ENCODE measurements at regions not wholly inside any gene's neighbourhood (a gene's known extent, or its start where the extent isn't known, plus 50 kb on each side); places are given as distances from the start of the nearest gene placed in this dataset.

DNA sequence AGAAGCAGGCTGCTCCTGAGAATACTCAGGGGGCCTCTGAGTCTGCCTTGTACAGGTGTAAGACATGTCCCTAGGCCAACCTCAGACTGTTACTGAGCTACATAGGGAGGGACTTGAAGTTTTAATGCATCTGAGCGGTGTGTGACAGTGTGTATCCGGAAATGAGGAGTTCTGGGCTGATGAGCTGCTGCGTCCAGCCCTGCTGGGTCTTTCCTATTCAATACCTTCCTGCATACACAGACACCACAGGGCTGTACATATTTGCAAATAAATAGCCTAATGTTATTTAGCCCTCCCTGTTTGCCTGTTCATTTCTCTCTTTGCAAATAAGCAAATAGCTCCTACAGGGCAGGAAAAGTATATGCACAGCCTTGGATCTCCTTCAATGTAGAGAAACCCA, 134.7 kb upstream of the KIRREL3 start:
- H3K4me3 ChIP-seq (ENCODE audit: low read length) = no peak overlapping the region
- H3K4me1 ChIP-seq (ENCODE audit: low read length) = no peaks in the 10 kb centered on the region
- no peak overlapping the region for H3K9ac ChIP-seq (ENCODE audit: low read length)

DNA sequence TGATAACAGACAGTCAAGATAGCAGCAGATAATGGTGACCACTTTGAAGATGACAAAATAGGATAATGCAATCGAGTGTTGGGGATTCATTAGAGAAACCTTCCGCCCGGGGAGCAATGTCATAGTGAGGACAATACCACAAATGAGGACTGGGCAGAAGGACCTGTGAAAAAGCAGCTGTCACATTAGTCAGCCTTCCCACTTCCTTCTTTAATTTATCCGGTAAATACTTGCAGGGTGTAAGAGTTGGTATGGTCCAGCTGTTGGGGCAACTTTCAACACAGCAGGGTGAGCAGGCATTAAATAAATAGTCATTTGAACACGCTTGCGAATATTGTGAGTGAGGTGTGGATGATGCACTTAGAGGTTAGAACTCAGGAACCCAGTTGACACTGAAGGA, 132.5 kb upstream of the KIRREL3 start:
- Histone ChIP-seq H3K27me3 (ENCODE audit: low read length) (no peaks in the 10 kb centered on the region), H3K9ac (ENCODE audit: low read length) (no peak overlapping the region), H3K4me1 (ENCODE audit: low read length) (no peaks in the 10 kb centered on the region), H3K4me3 (ENCODE audit: low read length) (no peak overlapping the region), H3K27ac (ENCODE audit: low read length) (no peak overlapping the region), H3K36me3 (ENCODE audit: insufficient read depth, low read length) (no peaks in the 10 kb centered on the region), H3K9me3 (ENCODE audit: low read length) (no peaks in the 10 kb centered on the region), H3K79me2 (ENCODE audit: low read length) (no peaks in the 10 kb centered on the region), H4K20me1 (ENCODE audit: insufficient read depth, low read depth, low read length) (no peaks in the 10 kb centered on the region), H2AFZ (ENCODE audit: low read length) (no peak overlapping the region), H3K4me2 (ENCODE audit: low read depth, low read length, poor library complexity, severe bottlenecking) (no peak overlapping the region), H3K9me2 (replicated peaks; ENCODE audit: insufficient read depth, low read length) (no peaks in the 10 kb centered on the region)
- no peak for DNase-seq

More for the DNA sequence above, 134.7 kb upstream of the KIRREL3 start:
- DNase-seq = no peak
- H3K9me2 ChIP-seq (replicated peaks; ENCODE audit: insufficient read depth, low read length) = no peaks in the 10 kb centered on the region
- no peaks in the 10 kb centered on the region for H4K20me1 ChIP-seq (ENCODE audit: insufficient read depth, low read depth, low read length)
- H3K4me2 ChIP-seq (ENCODE audit: low read depth, low read length, poor library complexity, severe bottlenecking) = no peak overlapping the region
- no peaks in the 10 kb centered on the region for H3K79me2 ChIP-seq (ENCODE audit: low read length)
- H3K36me3 ChIP-seq (ENCODE audit: insufficient read depth, low read length) = no peaks in the 10 kb centered on the region
- no peaks in the 10 kb centered on the region for H3K9me3 ChIP-seq (ENCODE audit: low read length)
- H3K27ac ChIP-seq (ENCODE audit: low read length) = no peak overlapping the region
- H3K27me3 ChIP-seq (ENCODE audit: low read length) = no peaks in the 10 kb centered on the region
- H2AFZ ChIP-seq (ENCODE audit: low read length) = no peak overlapping the region

DNA sequence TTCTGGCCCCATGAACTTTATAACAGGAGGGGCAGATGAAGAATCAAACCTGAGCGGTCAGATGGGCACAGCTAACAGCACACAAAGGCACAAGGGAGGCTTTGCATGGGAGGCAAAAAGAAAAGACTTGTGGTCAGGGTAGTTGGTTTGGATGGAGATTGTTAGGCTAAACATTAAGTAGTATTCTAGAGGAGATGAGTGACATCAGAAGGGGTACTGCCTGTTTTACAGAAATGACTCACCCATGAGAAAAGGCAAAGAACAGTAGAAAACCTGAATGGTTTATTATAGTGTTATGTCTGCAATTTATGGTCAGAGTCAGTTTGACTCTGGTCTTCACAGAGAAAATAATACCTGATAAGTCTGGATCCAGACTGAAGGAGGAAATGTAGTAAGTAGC, 129.8 kb upstream of the KIRREL3 start:
- H3K9me3 ChIP-seq (ENCODE audit: low read length) = no peaks in the 10 kb centered on the region
- no peak for DNase-seq
- H2AFZ ChIP-seq (ENCODE audit: low read length) = no peak overlapping the region
- H3K9me2 ChIP-seq (replicated peaks; ENCODE audit: insufficient read depth, low read length) = no peaks in the 10 kb centered on the region
- no peak overlapping the region for H3K4me3 ChIP-seq (ENCODE audit: low read length)
- no peak overlapping the region for H3K4me2 ChIP-seq (ENCODE audit: low read depth, low read length, poor library complexity, severe bottlenecking)
- H3K27ac ChIP-seq (ENCODE audit: low read length) = no peak overlapping the region
- no peaks in the 10 kb centered on the region for H3K36me3 ChIP-seq (ENCODE audit: insufficient read depth, low read length)
- H3K9ac ChIP-seq (ENCODE audit: low read length) = no peak overlapping the region
- no peaks in the 10 kb centered on the region for H3K79me2 ChIP-seq (ENCODE audit: low read length)
- no peaks in the 10 kb centered on the region for H4K20me1 ChIP-seq (ENCODE audit: insufficient read depth, low read depth, low read length)
- H3K4me1 ChIP-seq (ENCODE audit: low read length) = no peaks in the 10 kb centered on the region
- H3K27me3 ChIP-seq (ENCODE audit: low read length) = no peaks in the 10 kb centered on the region

DNA sequence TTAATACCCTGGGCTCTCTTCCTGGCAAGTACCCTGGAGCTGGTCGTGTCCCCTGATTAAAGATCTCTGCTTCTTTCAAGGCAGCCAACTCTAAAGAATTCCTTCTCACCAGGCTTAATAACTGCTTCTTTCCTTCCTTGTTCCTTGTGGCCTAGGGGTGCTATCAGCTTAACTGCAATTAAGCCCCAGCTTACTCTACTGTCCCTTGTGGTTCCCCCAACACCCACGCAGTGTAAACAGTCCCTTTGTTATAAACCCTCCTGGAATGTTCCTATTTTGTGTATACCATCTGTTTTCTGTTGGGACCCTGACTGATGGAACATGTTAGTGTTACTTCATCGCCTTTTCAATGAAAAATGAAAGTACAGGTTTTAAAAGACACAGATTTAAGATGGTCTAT, 126.4 kb upstream of the KIRREL3 start:
- Histone ChIP-seq H3K4me1 (ENCODE audit: low read length) (no peaks in the 10 kb centered on the region), H3K36me3 (ENCODE audit: insufficient read depth, low read length) (no peaks in the 10 kb centered on the region), H3K4me3 (ENCODE audit: low read length) (no peak overlapping the region), H3K4me2 (ENCODE audit: low read depth, low read length, poor library complexity, severe bottlenecking) (no peak overlapping the region), H3K9me3 (ENCODE audit: low read length) (no peaks in the 10 kb centered on the region), H3K27ac (ENCODE audit: low read length) (no peak overlapping the region), H3K9ac (ENCODE audit: low read length) (no peak overlapping the region), H3K27me3 (ENCODE audit: low read length) (no peaks in the 10 kb centered on the region), H4K20me1 (ENCODE audit: insufficient read depth, low read depth, low read length) (no peaks in the 10 kb centered on the region), H3K79me2 (ENCODE audit: low read length) (no peaks in the 10 kb centered on the region), H2AFZ (ENCODE audit: low read length) (no peak overlapping the region), H3K9me2 (replicated peaks; ENCODE audit: insufficient read depth, low read length) (no peaks in the 10 kb centered on the region)
- no peak for DNase-seq

- no peak overlapping the region for H3K4me2 ChIP-seq (ENCODE audit: low read depth, low read length, poor library complexity, severe bottlenecking)
- no peak overlapping the region for H3K4me3 ChIP-seq (ENCODE audit: low read length)
- no peaks in the 10 kb centered on the region for H3K4me1 ChIP-seq (ENCODE audit: low read length)
- no peak overlapping the region for H2AFZ ChIP-seq (ENCODE audit: low read length)
- H3K36me3 ChIP-seq (ENCODE audit: insufficient read depth, low read length) = no peaks in the 10 kb centered on the region
- no peak overlapping the region for H3K9ac ChIP-seq (ENCODE audit: low read length)
- DNase-seq = no peak
- H3K9me3 ChIP-seq (ENCODE audit: low read length) = no peaks in the 10 kb centered on the region
- no peaks in the 10 kb centered on the region for H3K9me2 ChIP-seq (replicated peaks; ENCODE audit: insufficient read depth, low read length)
- H3K27ac ChIP-seq (ENCODE audit: low read length) = no peak overlapping the region
- no peaks in the 10 kb centered on the region for H4K20me1 ChIP-seq (ENCODE audit: insufficient read depth, low read depth, low read length)
- no peaks in the 10 kb centered on the region for H3K79me2 ChIP-seq (ENCODE audit: low read length)
- no peaks in the 10 kb centered on the region for H3K27me3 ChIP-seq (ENCODE audit: low read length)
Measured at GRCh38 chr11:127119356-127119755, 118.8 kb upstream of the KIRREL3 start.

DNA sequence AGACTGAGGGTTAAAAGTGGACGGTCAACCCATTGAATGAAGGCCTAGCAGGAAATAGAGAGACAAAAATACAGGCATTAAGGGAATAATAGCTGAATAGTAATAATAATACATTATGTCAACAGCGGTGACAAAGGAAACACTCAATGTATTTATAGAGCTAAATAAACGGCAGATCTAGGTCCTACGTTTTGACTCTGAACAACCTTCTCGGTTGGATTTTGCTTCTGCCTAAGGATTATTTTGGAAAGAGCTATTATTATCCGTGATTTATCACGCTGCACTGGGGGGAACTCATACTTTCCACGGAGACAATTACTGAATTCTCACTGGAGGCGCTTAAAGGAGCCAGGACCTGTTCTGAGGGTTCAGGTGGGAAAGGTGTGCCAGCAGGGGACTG, 118.2 kb upstream of the KIRREL3 start:
- Histone ChIP-seq H3K4me2 (ENCODE audit: low read depth, low read length, poor library complexity, severe bottlenecking) (no peak overlapping the region), H3K4me1 (ENCODE audit: low read length) (no peaks in the 10 kb centered on the region), H3K27ac (ENCODE audit: low read length) (no peak overlapping the region), H3K4me3 (ENCODE audit: low read length) (no peak overlapping the region), H3K27me3 (ENCODE audit: low read length) (no peaks in the 10 kb centered on the region), H2AFZ (ENCODE audit: low read length) (no peak overlapping the region), H4K20me1 (ENCODE audit: insufficient read depth, low read depth, low read length) (no peaks in the 10 kb centered on the region), H3K79me2 (ENCODE audit: low read length) (no peaks in the 10 kb centered on the region), H3K9me2 (replicated peaks; ENCODE audit: insufficient read depth, low read length) (no peaks in the 10 kb centered on the region), H3K36me3 (ENCODE audit: insufficient read depth, low read length) (no peaks in the 10 kb centered on the region), H3K9ac (ENCODE audit: low read length) (no peak overlapping the region), H3K9me3 (ENCODE audit: low read length) (no peaks in the 10 kb centered on the region)
- DNase-seq = no peak

DNA sequence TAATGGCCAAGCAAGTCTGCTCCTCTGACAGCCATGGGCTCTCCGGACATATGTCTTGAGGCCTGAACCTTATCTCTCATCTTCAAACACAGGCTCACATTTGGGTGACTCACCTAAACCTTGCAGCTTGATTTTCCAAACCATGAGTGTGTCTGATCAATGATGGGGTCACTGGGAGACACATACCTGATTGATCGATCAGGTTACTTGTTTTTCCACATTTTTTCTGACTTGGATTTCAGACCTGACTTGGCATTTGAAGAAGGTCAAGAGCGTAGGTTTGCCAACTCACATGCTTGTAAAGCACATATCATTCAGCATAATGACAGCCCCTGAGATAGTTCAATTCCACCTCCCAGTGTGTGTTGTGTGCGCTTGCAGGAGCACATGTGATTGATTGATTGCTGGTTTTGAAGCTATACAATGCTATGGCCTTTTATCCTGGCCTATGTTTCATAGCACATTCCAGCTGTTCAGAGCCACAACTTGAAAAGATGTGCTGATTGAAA, 116.7 kb upstream of the KIRREL3 start:
- Histone ChIP-seq H3K4me2 (ENCODE audit: low read depth, low read length, poor library complexity, severe bottlenecking) (no peak overlapping the region), H3K36me3 (ENCODE audit: insufficient read depth, low read length) (no peaks in the 10 kb centered on the region), H3K9me3 (ENCODE audit: low read length) (no peaks in the 10 kb centered on the region), H4K20me1 (ENCODE audit: insufficient read depth, low read depth, low read length) (no peaks in the 10 kb centered on the region), H3K79me2 (ENCODE audit: low read length) (no peaks in the 10 kb centered on the region), H3K4me1 (ENCODE audit: low read length) (no peaks in the 10 kb centered on the region), H3K9ac (ENCODE audit: low read length) (no peak overlapping the region), H3K4me3 (ENCODE audit: low read length) (no peak overlapping the region), H2AFZ (ENCODE audit: low read length) (no peak overlapping the region), H3K27me3 (ENCODE audit: low read length) (no peaks in the 10 kb centered on the region), H3K27ac (ENCODE audit: low read length) (no peak overlapping the region), H3K9me2 (replicated peaks; ENCODE audit: insufficient read depth, low read length) (no peaks in the 10 kb centered on the region)
- DNase-seq = no peak

DNA sequence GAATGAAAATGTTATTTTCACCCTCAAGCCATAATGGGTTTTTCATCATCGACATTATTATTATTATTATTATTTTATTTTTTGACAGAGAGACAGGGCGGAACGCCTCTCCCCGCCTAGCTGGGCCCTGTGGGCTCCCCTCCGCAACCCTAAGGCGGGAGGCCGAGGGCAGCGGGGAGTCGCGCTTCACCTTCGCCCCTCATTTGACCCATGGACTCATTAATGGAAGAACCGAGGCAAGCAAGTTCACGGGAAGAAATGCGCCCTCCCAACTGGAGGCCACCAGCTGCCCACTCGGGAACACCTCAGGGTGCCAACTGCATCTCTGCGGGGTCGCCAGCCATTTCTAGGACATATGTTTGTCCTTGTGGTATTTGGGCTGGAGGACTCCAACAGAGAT, 115.3 kb upstream of the KIRREL3 start:
- H3K79me2 ChIP-seq (ENCODE audit: low read length) = no peaks in the 10 kb centered on the region
- no peak overlapping the region for H3K9ac ChIP-seq (ENCODE audit: low read length)
- H3K4me1 ChIP-seq (ENCODE audit: low read length) = no peaks in the 10 kb centered on the region
- H3K9me2 ChIP-seq (replicated peaks; ENCODE audit: insufficient read depth, low read length) = no peaks in the 10 kb centered on the region
- DNase-seq = no peak
- H3K36me3 ChIP-seq (ENCODE audit: insufficient read depth, low read length) = no peaks in the 10 kb centered on the region
- H3K4me3 ChIP-seq (ENCODE audit: low read length) = no peak overlapping the region
- H3K9me3 ChIP-seq (ENCODE audit: low read length) = no peaks in the 10 kb centered on the region
- H3K4me2 ChIP-seq (ENCODE audit: low read depth, low read length, poor library complexity, severe bottlenecking) = no peak overlapping the region
- H2AFZ ChIP-seq (ENCODE audit: low read length) = no peak overlapping the region
- H3K27ac ChIP-seq (ENCODE audit: low read length) = no peak overlapping the region
- H4K20me1 ChIP-seq (ENCODE audit: insufficient read depth, low read depth, low read length) = no peaks in the 10 kb centered on the region
- H3K27me3 ChIP-seq (ENCODE audit: low read length) = no peaks in the 10 kb centered on the region

- Histone ChIP-seq H3K4me3 (ENCODE audit: low read length) (no peak overlapping the region), H3K9me2 (replicated peaks; ENCODE audit: insufficient read depth, low read length) (no peaks in the 10 kb centered on the region), H3K9me3 (ENCODE audit: low read length) (no peaks in the 10 kb centered on the region), H2AFZ (ENCODE audit: low read length) (no peak overlapping the region), H3K79me2 (ENCODE audit: low read length) (no peaks in the 10 kb centered on the region), H3K27ac (ENCODE audit: low read length) (no peak overlapping the region), H3K4me1 (ENCODE audit: low read length) (no peaks in the 10 kb centered on the region), H3K9ac (ENCODE audit: low read length) (no peak overlapping the region), H3K36me3 (ENCODE audit: insufficient read depth, low read length) (no peaks in the 10 kb centered on the region), H4K20me1 (ENCODE audit: insufficient read depth, low read depth, low read length) (no peaks in the 10 kb centered on the region), H3K4me2 (ENCODE audit: low read depth, low read length, poor library complexity, severe bottlenecking) (no peak overlapping the region), H3K27me3 (ENCODE audit: low read length) (no peaks in the 10 kb centered on the region)
- DNase-seq = no peak
Measured at GRCh38 chr11:127114035-127114434, 113.5 kb upstream of the KIRREL3 start.

Data from Karpas-422 (cell line).